Adipocyte (in vitro differentiated cells): ENCODE measurements at regions not wholly inside any gene's neighbourhood (a gene's known extent, or its start where the extent isn't known, plus 50 kb on each side); places are given as distances from the start of the nearest gene placed in this dataset.
"Not testable (repeated sequence)": the region's sequence is repeated elsewhere in the genome, so short reads cannot be mapped to it uniquely, and the experiment has no call there.

ENCODE experiments used
- DNase-seq: peaks from one replicate; pipeline ENCODE4 v3.0.0-alpha.2; 2015; ENCODE audit warnings: low read depth
- H3K27me3 ChIP-seq: replicated peaks from 2 replicates; pipeline ENCODE4 v1.7.0; 2013; ENCODE audit warnings: mild to moderate bottlenecking, low read length, moderate library complexity; ENCODE audit not compliant: control insufficient read depth, insufficient read depth
- H3K36me3 ChIP-seq: 2 replicates; pipeline ENCODE4 v1.7.0; 2013; ENCODE audit warnings: low read length, mild to moderate bottlenecking, moderate library complexity; ENCODE audit not compliant: control insufficient read depth, insufficient read depth, severe bottlenecking
- H3K4me1 ChIP-seq: 2 replicates; pipeline ENCODE4 v1.7.0; 2013; ENCODE audit warnings: mild to moderate bottlenecking, low read length, moderate library complexity; ENCODE audit not compliant: control insufficient read depth, insufficient read depth
- H3K4me3 ChIP-seq: 2 replicates; pipeline ENCODE4 v1.7.0; 2013; ENCODE audit warnings: mild to moderate bottlenecking, low read length, moderate library complexity
- H3K9ac ChIP-seq: 2 replicates; pipeline ENCODE4 v1.7.0; 2013; ENCODE audit warnings: mild to moderate bottlenecking, low read length, moderate library complexity
- H3K9me3 ChIP-seq: 2 replicates; pipeline ENCODE4 v1.7.0; 2013; ENCODE audit warnings: mild to moderate bottlenecking, low read length, moderate library complexity; ENCODE audit not compliant: control insufficient read depth

- Histone ChIP-seq H3K27me3 (no peaks in the 10 kb centered on the region), H3K36me3 (no peaks in the 10 kb centered on the region), H3K9me3 (peaks cover 10% of the 10 kb centered on the region), H3K9ac (no peak overlapping the region), H3K4me3 (no peak overlapping the region), H3K4me1 (no peaks in the 10 kb centered on the region)
- DNase-seq = no peak
These were observed 776.9 kb upstream of the CNTN5 start for GRCh38 chr11:98243897-98244296.

GRCh38 chr11:98260983-98261382 lies 759.8 kb upstream of the CNTN5 start:
- Histone ChIP-seq H3K27me3 (no peaks in the 10 kb centered on the region), H3K4me3 (no peak overlapping the region), H3K9ac (no peak overlapping the region), H3K36me3 (no peaks in the 10 kb centered on the region), H3K4me1 (no peaks in the 10 kb centered on the region), H3K9me3 (no peaks in the 10 kb centered on the region)
- no peak for DNase-seq

GRCh38 chr11:98277251-98277912 lies 743.4 kb upstream of the CNTN5 start:
- Histone ChIP-seq H3K4me1 (no peaks in the 10 kb centered on the region), H3K9ac (no peak overlapping the region), H3K27me3 (no peaks in the 10 kb centered on the region), H3K36me3 (no peaks in the 10 kb centered on the region), H3K4me3 (no peak overlapping the region), H3K9me3 (no peaks in the 10 kb centered on the region)
- no peak for DNase-seq

GRCh38 chr11:98289617-98290263 lies 731.0 kb upstream of the CNTN5 start:
- H3K36me3 ChIP-seq = no peaks in the 10 kb centered on the region
- H3K9ac ChIP-seq = no peak overlapping the region
- H3K9me3 ChIP-seq = no peaks in the 10 kb centered on the region
- no peak overlapping the region for H3K4me3 ChIP-seq
- no peak for DNase-seq
- H3K27me3 ChIP-seq = no peaks in the 10 kb centered on the region
- no peaks in the 10 kb centered on the region for H3K4me1 ChIP-seq

GRCh38 chr11:98296091-98296880 lies 724.5 kb upstream of the CNTN5 start:
- Histone ChIP-seq H3K9ac (no peak overlapping the region), H3K36me3 (no peaks in the 10 kb centered on the region), H3K27me3 (no peaks in the 10 kb centered on the region), H3K4me1 (no peaks in the 10 kb centered on the region), H3K4me3 (no peak overlapping the region), H3K9me3 (no peaks in the 10 kb centered on the region)
- no peak for DNase-seq

- Histone ChIP-seq H3K27me3 (no peaks in the 10 kb centered on the region), H3K4me3 (no peak overlapping the region), H3K9ac (no peak overlapping the region), H3K9me3 (no peaks in the 10 kb centered on the region), H3K4me1 (no peaks in the 10 kb centered on the region), H3K36me3 (no peaks in the 10 kb centered on the region)
- no peak for DNase-seq
These were observed 720.0 kb upstream of the CNTN5 start for GRCh38 chr11:98300719-98301118.

- Histone ChIP-seq H3K9ac (no peak overlapping the region), H3K4me3 (no peak overlapping the region), H3K27me3 (no peaks in the 10 kb centered on the region), H3K4me1 (no peaks in the 10 kb centered on the region), H3K36me3 (no peaks in the 10 kb centered on the region), H3K9me3 (no peaks in the 10 kb centered on the region)
- no peak for DNase-seq
These were observed 712.8 kb upstream of the CNTN5 start for GRCh38 chr11:98307827-98308491.

GRCh38 chr11:98330306-98330705 lies 690.4 kb upstream of the CNTN5 start:
- not testable (repeated sequence) for H3K27me3 ChIP-seq, H3K9ac ChIP-seq, DNase-seq, H3K9me3 ChIP-seq, H3K4me1 ChIP-seq, H3K4me3 ChIP-seq, H3K36me3 ChIP-seq

- Histone ChIP-seq H3K36me3 (no peaks in the 10 kb centered on the region), H3K4me1 (no peaks in the 10 kb centered on the region), H3K9me3 (no peaks in the 10 kb centered on the region), H3K9ac (no peak overlapping the region), H3K27me3 (no peaks in the 10 kb centered on the region), H3K4me3 (no peak overlapping the region)
- DNase-seq = no peak
These were observed 662.2 kb upstream of the CNTN5 start for GRCh38 chr11:98358551-98358950.

GRCh38 chr11:98365190-98365589 lies 655.6 kb upstream of the CNTN5 start:
- no peak overlapping the region for H3K9ac ChIP-seq
- H3K9me3 ChIP-seq = no peaks in the 10 kb centered on the region
- H3K36me3 ChIP-seq = no peaks in the 10 kb centered on the region
- no peaks in the 10 kb centered on the region for H3K4me1 ChIP-seq
- H3K4me3 ChIP-seq = no peak overlapping the region
- H3K27me3 ChIP-seq = no peaks in the 10 kb centered on the region
- no peak for DNase-seq

GRCh38 chr11:98365941-98366340 lies 654.8 kb upstream of the CNTN5 start:
- Histone ChIP-seq H3K9me3 (peaks cover under 1% of the 10 kb centered on the region), H3K36me3 (no peaks in the 10 kb centered on the region), H3K9ac (no peak overlapping the region), H3K4me3 (no peak overlapping the region), H3K4me1 (no peaks in the 10 kb centered on the region), H3K27me3 (no peaks in the 10 kb centered on the region)
- DNase-seq = no peak
